ENCODE measurements at regions not wholly inside any gene's neighbourhood (a gene's known extent, or its start where the extent isn't known, plus 50 kb on each side); places are given as distances from the start of the nearest gene placed in this dataset.

GRCh38 chr3:10702961-10703740 is 112.9 kb upstream of the SLC6A11 start:
- peak in 1 of 2 donors; percentile 29 for DNase-seq (ENCODE audit: low read depth in 2 of 2)

- DNase-seq (ENCODE audit: low read depth in 2 of 2) = peak in 1 of 2 donors; percentile 42
These were observed 112.2 kb upstream of the SLC6A11 start for GRCh38 chr3:10703875-10704274.

GRCh38 chr3:10706156-10706739 is 109.8 kb upstream of the SLC6A11 start:
- DNase-seq (ENCODE audit: low read depth in 2 of 2) = no peak

- no peak for DNase-seq (ENCODE audit: low read depth in 2 of 2)
These were observed 109.2 kb upstream of the SLC6A11 start for GRCh38 chr3:10706740-10707399.

- DNase-seq (ENCODE audit: low read depth in 2 of 2) = no peak
These were observed 108.4 kb upstream of the SLC6A11 start for GRCh38 chr3:10707400-10708215.

GRCh38 chr3:10708216-10708893 is 107.7 kb upstream of the SLC6A11 start:
- DNase-seq (ENCODE audit: low read depth in 2 of 2) = no peak

GRCh38 chr3:10709110-10709781 is 106.8 kb upstream of the SLC6A11 start:
- no peak for DNase-seq (ENCODE audit: low read depth in 2 of 2)

GRCh38 chr3:10712121-10712520 is 103.9 kb upstream of the SLC6A11 start:
- DNase-seq (ENCODE audit: low read depth in 2 of 2) = no peak

GRCh38 chr3:10713656-10714055 is 102.4 kb upstream of the SLC6A11 start:
- no peak for DNase-seq (ENCODE audit: low read depth in 2 of 2)

- no peak for DNase-seq (ENCODE audit: low read depth in 2 of 2)
These were observed 100.1 kb upstream of the SLC6A11 start for GRCh38 chr3:10715886-10716285.

- DNase-seq (ENCODE audit: low read depth in 2 of 2) = no peak
These were observed 99.1 kb upstream of the SLC6A11 start for GRCh38 chr3:10716964-10717363.

- DNase-seq (ENCODE audit: low read depth in 2 of 2) = no peak
These were observed 98.3 kb upstream of the SLC6A11 start for GRCh38 chr3:10717756-10718155.

GRCh38 chr3:10721101-10721500 is 94.9 kb upstream of the SLC6A11 start:
- DNase-seq (ENCODE audit: low read depth in 2 of 2) = no peak

GRCh38 chr3:10722911-10723310 is 93.1 kb upstream of the SLC6A11 start:
- DNase-seq (ENCODE audit: low read depth in 2 of 2) = no peak

- no peak for DNase-seq (ENCODE audit: low read depth in 2 of 2)
These were observed 92.0 kb upstream of the SLC6A11 start for GRCh38 chr3:10723991-10724390.

- no peak for DNase-seq (ENCODE audit: low read depth in 2 of 2)
These were observed 91.0 kb upstream of the SLC6A11 start for GRCh38 chr3:10725067-10725466.

GRCh38 chr3:10725846-10726245 is 90.2 kb upstream of the SLC6A11 start:
- no peak for DNase-seq (ENCODE audit: low read depth in 2 of 2)

GRCh38 chr3:10726787-10727186 is 89.2 kb upstream of the SLC6A11 start:
- no peak for DNase-seq (ENCODE audit: low read depth in 2 of 2)

GRCh38 chr3:10729439-10729838 is 86.6 kb upstream of the SLC6A11 start:
- no peak for DNase-seq (ENCODE audit: low read depth in 2 of 2)

GRCh38 chr3:10732292-10732691 is 83.7 kb upstream of the SLC6A11 start:
- no peak for DNase-seq (ENCODE audit: low read depth in 2 of 2)

GRCh38 chr3:10733297-10733696 is 82.7 kb upstream of the SLC6A11 start:
- DNase-seq (ENCODE audit: low read depth in 2 of 2) = no peak

Measured in lung microvascular endothelial cell (primary cell).